ENCODE measurements at regions not wholly inside any gene's neighbourhood (a gene's known extent, or its start where the extent isn't known, plus 50 kb on each side); places are given as distances from the start of the nearest gene placed in this dataset.
"Not testable (repeated sequence)": the region's sequence is repeated elsewhere in the genome, so short reads cannot be mapped to it uniquely, and the experiment has no call there.

GRCh38 chr3:70518356-70518755 lies 205.9 kb upstream of the MDFIC2 start:
- no peak for DNase-seq (ENCODE audit: low read depth in 1 of 2, low spot score in 1 of 2)

- no peak for DNase-seq (ENCODE audit: low read depth in 1 of 2, low spot score in 1 of 2)
Observed at GRCh38 chr3:70517124-70517890, 204.9 kb upstream of the MDFIC2 start.

GRCh38 chr3:70516076-70516475 lies 203.6 kb upstream of the MDFIC2 start:
- DNase-seq (ENCODE audit: low read depth in 1 of 2, low spot score in 1 of 2): no peak

GRCh38 chr3:70507486-70507885 lies 195.0 kb upstream of the MDFIC2 start:
- DNase-seq (ENCODE audit: low read depth in 1 of 2, low spot score in 1 of 2): no peak

- DNase-seq (ENCODE audit: low read depth in 1 of 2, low spot score in 1 of 2): no peak
Observed at GRCh38 chr3:70506775-70507174, 194.3 kb upstream of the MDFIC2 start.

- no peak for DNase-seq (ENCODE audit: low read depth in 1 of 2, low spot score in 1 of 2)
Observed at GRCh38 chr3:70501561-70501960, 189.1 kb upstream of the MDFIC2 start.

- DNase-seq (ENCODE audit: low read depth in 1 of 2, low spot score in 1 of 2): no peak
Observed at GRCh38 chr3:70488816-70489215, 176.4 kb upstream of the MDFIC2 start.

- DNase-seq (ENCODE audit: low read depth in 1 of 2, low spot score in 1 of 2): no peak
Observed at GRCh38 chr3:70488131-70488530, 175.7 kb upstream of the MDFIC2 start.

- no peak for DNase-seq (ENCODE audit: low read depth in 1 of 2, low spot score in 1 of 2)
Observed at GRCh38 chr3:70486414-70487017, 174.1 kb upstream of the MDFIC2 start.

- no peak for DNase-seq (ENCODE audit: low read depth in 1 of 2, low spot score in 1 of 2)
Observed at GRCh38 chr3:70476174-70476573, 163.7 kb upstream of the MDFIC2 start.

GRCh38 chr3:70471464-70472342 lies 159.3 kb upstream of the MDFIC2 start:
- no peak for DNase-seq (ENCODE audit: low read depth in 1 of 2, low spot score in 1 of 2)

GRCh38 chr3:70466096-70466495 lies 153.7 kb upstream of the MDFIC2 start:
- DNase-seq (ENCODE audit: low read depth in 1 of 2, low spot score in 1 of 2): no peak

- DNase-seq (ENCODE audit: low read depth in 1 of 2, low spot score in 1 of 2): no peak
Observed at GRCh38 chr3:70464876-70465275, 152.4 kb upstream of the MDFIC2 start.

- no peak for DNase-seq (ENCODE audit: low read depth in 1 of 2, low spot score in 1 of 2)
Observed at GRCh38 chr3:70464465-70464864, 152.0 kb upstream of the MDFIC2 start.

GRCh38 chr3:70450220-70450619 lies 137.8 kb upstream of the MDFIC2 start:
- DNase-seq (ENCODE audit: low read depth in 1 of 2, low spot score in 1 of 2): not testable (repeated sequence)

GRCh38 chr3:70435422-70435821 lies 123.0 kb upstream of the MDFIC2 start:
- DNase-seq (ENCODE audit: low read depth in 1 of 2, low spot score in 1 of 2): not testable (repeated sequence)

- no peak for DNase-seq (ENCODE audit: low read depth in 1 of 2, low spot score in 1 of 2)
Observed at GRCh38 chr3:70433091-70433490, 120.7 kb upstream of the MDFIC2 start.

- DNase-seq (ENCODE audit: low read depth in 1 of 2, low spot score in 1 of 2): no peak
Observed at GRCh38 chr3:70431911-70432310, 119.5 kb upstream of the MDFIC2 start.

- no peak for DNase-seq (ENCODE audit: low read depth in 1 of 2, low spot score in 1 of 2)
Observed at GRCh38 chr3:70426071-70426470, 113.6 kb upstream of the MDFIC2 start.

- DNase-seq (ENCODE audit: low read depth in 1 of 2, low spot score in 1 of 2): no peak
Observed at GRCh38 chr3:70421506-70421905, 109.1 kb upstream of the MDFIC2 start.

GRCh38 chr3:70409018-70409417 lies 96.6 kb upstream of the MDFIC2 start:
- no peak for DNase-seq (ENCODE audit: low read depth in 1 of 2, low spot score in 1 of 2)

GRCh38 chr3:70400194-70400593 lies 87.8 kb upstream of the MDFIC2 start:
- no peak for DNase-seq (ENCODE audit: low read depth in 1 of 2, low spot score in 1 of 2)
